GM18951 (cell line): ENCODE measurements at regions not wholly inside any gene's neighbourhood (a gene's known extent, or its start where the extent isn't known, plus 50 kb on each side); places are given as distances from the start of the nearest gene placed in this dataset.

Experiments used
- POLR2A ChIP-seq: IDR thresholded peaks from 4 replicates; pipeline ENCODE4 v1.6.1; 2011; ENCODE audit warnings: mild to moderate bottlenecking; ENCODE audit not compliant: insufficient read length, insufficient read depth; ENCODE audit errors: extremely low read depth
- in situ Hi-C: fragments of 300-500 bp; cut with MboI; formaldehyde crosslinking; loops from one replicate; pipeline ENCODE4 v1.12.0; 2022; ENCODE audit warnings: low sequenced_read_pairs, mixed read lengths, inconsistent platforms; ENCODE audit not compliant: unreplicated experiment

- TF ChIP-seq POLR2A, result no peak
- in situ Hi-C loops, result no loop called here
These were observed 253.2 kb downstream of the PDHA2 start for GRCh38 chr4:96093057-96093456.

DNA sequence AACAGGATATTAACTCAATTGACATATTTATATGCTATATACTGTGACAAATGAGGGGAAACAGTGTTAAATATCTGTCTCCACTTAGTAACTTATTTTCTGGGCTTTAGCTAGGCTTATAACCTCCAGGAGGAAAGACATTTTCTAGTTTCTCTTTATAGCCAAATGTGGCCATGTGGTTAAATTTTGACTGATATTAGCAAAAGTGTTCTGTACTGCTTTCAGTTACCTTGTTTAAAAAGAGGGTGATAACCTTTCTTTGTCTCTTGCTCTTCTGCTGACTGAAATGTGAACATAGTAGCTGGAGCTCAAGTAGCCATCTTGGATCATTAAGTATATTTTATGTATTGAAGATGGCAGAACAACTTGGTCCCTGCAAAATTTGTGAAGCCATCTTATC is 253.7 kb downstream of the PDHA2 start:
- in situ Hi-C loops, result no loop called here
- TF ChIP-seq POLR2A, result no peak

GRCh38 chr4:96094183-96094582 is 254.3 kb downstream of the PDHA2 start:
- no peak for TF ChIP-seq POLR2A
- in situ Hi-C loops, result no loop called here

- no peak for TF ChIP-seq POLR2A
- in situ Hi-C loops, result no loop called here
These were observed 257.2 kb downstream of the PDHA2 start for GRCh38 chr4:96097040-96097607.

DNA sequence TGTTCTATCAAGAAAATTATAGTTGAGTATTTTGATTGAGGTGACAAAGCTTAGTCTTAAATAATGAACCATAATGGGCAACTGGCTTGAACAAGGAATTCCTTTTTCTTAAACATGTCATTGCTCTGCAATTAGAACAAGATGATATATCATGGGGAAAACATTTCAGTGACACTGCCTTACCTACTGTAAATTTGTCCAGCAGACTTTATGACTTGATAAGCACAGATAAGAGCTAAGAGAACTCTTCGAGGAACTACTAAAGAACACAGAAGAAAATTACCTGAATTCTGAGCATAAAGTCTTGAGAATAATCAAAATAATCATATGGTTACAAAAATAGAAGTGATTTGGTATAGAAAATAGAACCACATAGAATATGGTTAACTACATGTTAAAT is 257.8 kb downstream of the PDHA2 start:
- in situ Hi-C loops, result no loop called here
- TF ChIP-seq POLR2A, result no peak

- no peak for TF ChIP-seq POLR2A
- in situ Hi-C loops, result no loop called here
These were observed 259.1 kb downstream of the PDHA2 start for GRCh38 chr4:96099031-96099430.

DNA sequence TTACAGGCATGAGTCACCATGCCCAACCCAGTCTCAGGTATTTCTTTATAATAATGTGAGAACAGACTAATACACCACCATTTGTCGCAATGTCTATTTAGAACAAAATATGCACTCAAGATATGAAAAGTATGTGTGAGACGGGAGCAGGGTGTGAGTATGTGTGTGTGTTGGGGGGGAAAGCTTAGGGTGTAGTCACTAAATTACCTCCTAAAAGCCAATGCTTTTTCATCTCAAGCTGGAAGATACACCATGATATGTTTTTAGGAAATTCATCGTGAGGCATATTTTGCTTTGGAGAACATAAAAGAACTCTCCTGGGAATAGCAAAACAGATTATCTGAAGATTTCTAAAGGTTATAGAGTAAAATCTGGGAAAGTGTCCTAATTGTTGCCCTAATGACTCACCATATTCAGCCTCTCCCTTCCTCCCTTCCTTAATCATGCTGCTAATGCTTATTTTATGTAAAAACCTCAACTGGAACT is 262.7 kb downstream of the PDHA2 start:
- in situ Hi-C loops, result no loop called here
- no peak for TF ChIP-seq POLR2A

- no peak for TF ChIP-seq POLR2A
- in situ Hi-C loops, result no loop called here
These were observed 263.2 kb downstream of the PDHA2 start for GRCh38 chr4:96103086-96103485.

GRCh38 chr4:96108146-96108545 is 268.3 kb downstream of the PDHA2 start:
- in situ Hi-C loops, result no loop called here
- no peak for TF ChIP-seq POLR2A

GRCh38 chr4:96112631-96113030 is 272.7 kb downstream of the PDHA2 start:
- in situ Hi-C loops, result no loop called here
- TF ChIP-seq POLR2A, result no peak

- in situ Hi-C loops, result no loop called here
- no peak for TF ChIP-seq POLR2A
These were observed 280.3 kb downstream of the PDHA2 start for GRCh38 chr4:96120206-96120605.

DNA sequence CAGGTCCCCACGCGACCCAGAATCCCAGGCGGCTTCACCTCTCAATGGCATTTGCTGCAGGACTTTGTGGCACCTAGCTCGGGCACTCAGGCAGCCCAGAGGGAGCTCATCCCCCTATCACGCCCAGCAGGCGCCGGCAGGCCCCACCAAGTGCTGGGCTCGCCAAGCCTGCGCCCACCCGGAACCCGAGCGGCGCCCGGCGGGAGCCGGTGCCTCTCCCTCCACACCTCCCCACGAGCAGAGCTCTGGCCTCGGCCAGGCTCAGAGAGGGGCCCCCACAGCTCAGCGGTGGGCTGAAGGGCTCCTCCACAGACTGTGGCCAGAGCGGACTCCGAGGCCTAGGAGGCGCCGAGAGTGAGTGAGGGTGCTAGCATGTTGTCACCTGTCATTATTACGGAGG is 286.3 kb downstream of the PDHA2 start:
- TF ChIP-seq POLR2A, result no peak
- in situ Hi-C loops, result no loop called here

DNA sequence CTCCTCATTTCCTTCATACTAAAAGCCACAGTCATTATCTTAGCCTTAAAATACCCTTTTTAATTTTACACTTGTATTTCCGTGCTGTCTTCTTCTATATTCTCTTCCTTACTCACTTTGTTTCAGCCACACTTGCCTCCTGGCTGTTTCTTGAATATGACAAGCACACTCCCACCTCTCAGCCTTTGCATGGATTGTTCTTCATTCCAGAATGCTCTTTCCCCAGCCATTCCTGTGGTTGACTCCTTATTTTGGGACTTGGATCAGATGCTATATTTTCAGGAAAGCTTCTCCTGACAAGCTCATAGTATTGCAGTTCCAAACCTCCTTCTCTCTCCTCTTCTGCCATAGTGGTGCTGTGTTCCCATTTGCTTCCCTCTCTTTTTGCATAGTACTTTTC is 291.3 kb downstream of the PDHA2 start:
- TF ChIP-seq POLR2A, result no peak
- in situ Hi-C loops, result no loop called here

DNA sequence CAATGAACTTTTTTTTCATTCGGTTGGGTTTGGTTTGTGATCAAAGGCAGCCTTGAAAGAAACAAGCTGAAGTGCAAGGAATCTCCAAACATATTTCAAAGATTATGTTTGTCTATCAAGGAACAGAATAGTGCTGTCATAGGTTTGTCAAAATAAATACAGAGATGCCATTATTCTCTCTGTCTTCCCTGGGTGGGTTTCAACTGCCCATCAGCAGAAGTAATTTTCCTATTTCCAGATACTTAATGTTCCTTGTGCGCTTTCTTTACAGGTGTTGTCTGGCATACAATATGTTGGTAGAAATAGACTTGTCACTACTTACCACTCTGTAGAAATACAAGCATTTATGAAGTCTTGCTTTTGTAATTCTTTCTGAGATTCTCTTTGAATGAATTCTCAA is 294.9 kb downstream of the PDHA2 start:
- TF ChIP-seq POLR2A, result no peak
- in situ Hi-C loops, result no loop called here

- TF ChIP-seq POLR2A, result no peak
- in situ Hi-C loops, result no loop called here
These were observed 296.2 kb downstream of the PDHA2 start for GRCh38 chr4:96136056-96136455.
